Karpas-422 (cell line): ENCODE measurements at regions not wholly inside any gene's neighbourhood (a gene's known extent, or its start where the extent isn't known, plus 50 kb on each side); places are given as distances from the start of the nearest gene placed in this dataset.
"Not testable (repeated sequence)": the region's sequence is repeated elsewhere in the genome, so short reads cannot be mapped to it uniquely, and the experiment has no call there.

ENCODE experiments used
- DNase-seq: peaks from one replicate; pipeline ENCODE4 v3.0.0-alpha.2; 2015
- H2AFZ ChIP-seq: fragments of 200-600 bp; sonication (generic); 2 replicates; pipeline ENCODE4 v1.6.1; 2014; ENCODE audit warnings: antibody characterized with exemption, low read length, mixed read lengths
- H3K27ac ChIP-seq: fragments of 200-600 bp; sonication (generic); 2 replicates; pipeline ENCODE4 v1.5.1; 2014; ENCODE audit warnings: mild to moderate bottlenecking, low read length, moderate library complexity
- H3K27me3 ChIP-seq: fragments of 200-600 bp; sonication (generic); 2 replicates; pipeline ENCODE4 v1.6.1; 2014; ENCODE audit warnings: low read length, mixed read lengths
- H3K36me3 ChIP-seq: fragments of 200-600 bp; sonication (generic); 2 replicates; pipeline ENCODE4 v1.6.1; 2014; ENCODE audit warnings: low read length, mixed read lengths; ENCODE audit not compliant: insufficient read depth
- H3K4me1 ChIP-seq: fragments of 200-600 bp; sonication (generic); 2 replicates; pipeline ENCODE4 v1.6.1; 2014; ENCODE audit warnings: mild to moderate bottlenecking, low read length, mixed read lengths
- H3K4me2 ChIP-seq: fragments of 200-600 bp; sonication (generic); 2 replicates; pipeline ENCODE4 v1.6.1; 2014; ENCODE audit warnings: low read length, low read depth, mild to moderate bottlenecking; ENCODE audit not compliant: poor library complexity, severe bottlenecking
- H3K4me3 ChIP-seq: fragments of 200-600 bp; sonication (generic); 2 replicates; pipeline ENCODE4 v1.5.1; 2014; ENCODE audit warnings: mild to moderate bottlenecking, antibody characterized with exemption, low read length, mixed read lengths
- H3K79me2 ChIP-seq: fragments of 200-600 bp; sonication (generic); 2 replicates; pipeline ENCODE4 v1.6.1; 2014; ENCODE audit warnings: mild to moderate bottlenecking, low read length, mixed read lengths
- H3K9ac ChIP-seq: fragments of 200-600 bp; sonication (generic); 2 replicates; pipeline ENCODE4 v1.6.0; 2014; ENCODE audit warnings: low read length
- H3K9me2 ChIP-seq: fragments of 200-600 bp; sonication (generic), shearing (Covaris generic); replicated peaks from 2 replicates; pipeline ENCODE4 v1.6.0; 2014; ENCODE audit warnings: mild to moderate bottlenecking, low read length, moderate library complexity; ENCODE audit not compliant: insufficient read depth
- H3K9me3 ChIP-seq: fragments of 300-700, 200-600 bp; sonication (generic); 2 replicates; pipeline ENCODE4 v1.6.1; 2014; ENCODE audit warnings: low read length, mixed read lengths
- H4K20me1 ChIP-seq: fragments of 200-600 bp; sonication (generic); 2 replicates; pipeline ENCODE4 v1.6.1; 2014; ENCODE audit warnings: mild to moderate bottlenecking, antibody characterized with exemption, low read length, low read depth; ENCODE audit not compliant: insufficient read depth

DNA sequence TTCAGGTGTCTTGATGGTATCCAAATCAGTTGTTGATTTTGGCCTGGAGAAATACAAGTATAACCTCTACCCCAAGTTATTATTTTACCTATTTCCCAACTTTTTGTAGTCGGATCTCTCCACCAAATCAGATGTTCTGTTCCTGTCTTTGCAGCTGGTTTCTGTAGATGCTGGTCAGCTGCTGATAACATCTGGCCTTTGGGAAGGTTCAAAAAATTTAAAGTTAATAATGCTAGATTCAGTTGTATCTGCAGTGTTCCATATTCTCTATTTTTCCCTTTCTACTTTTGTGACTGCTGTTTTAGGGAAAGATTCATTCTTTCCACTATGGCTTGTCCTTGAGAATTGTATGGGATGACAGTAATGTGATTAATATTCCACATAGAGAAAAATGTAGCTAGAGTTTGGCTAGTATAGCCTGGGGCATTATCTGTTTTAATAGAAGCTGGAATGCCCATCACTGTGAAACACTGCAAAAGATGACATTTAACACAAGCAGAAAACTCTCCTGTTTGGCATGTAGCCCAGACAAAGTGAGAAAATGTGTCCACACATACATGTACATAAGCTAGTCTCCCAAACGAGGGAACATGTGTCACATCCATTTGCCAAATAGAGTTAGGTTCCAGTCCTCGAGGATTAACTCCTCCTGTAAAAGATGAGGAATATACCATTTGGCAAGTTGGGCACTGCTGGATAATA is 99.2 kb downstream of the ZNF100 start:
- not testable (repeated sequence) for H3K4me3 ChIP-seq, H3K27me3 ChIP-seq, H2AFZ ChIP-seq, H3K36me3 ChIP-seq, H3K4me1 ChIP-seq, H3K9me2 ChIP-seq, H3K27ac ChIP-seq, H4K20me1 ChIP-seq, H3K9ac ChIP-seq, DNase-seq, H3K4me2 ChIP-seq, H3K9me3 ChIP-seq, H3K79me2 ChIP-seq

DNA sequence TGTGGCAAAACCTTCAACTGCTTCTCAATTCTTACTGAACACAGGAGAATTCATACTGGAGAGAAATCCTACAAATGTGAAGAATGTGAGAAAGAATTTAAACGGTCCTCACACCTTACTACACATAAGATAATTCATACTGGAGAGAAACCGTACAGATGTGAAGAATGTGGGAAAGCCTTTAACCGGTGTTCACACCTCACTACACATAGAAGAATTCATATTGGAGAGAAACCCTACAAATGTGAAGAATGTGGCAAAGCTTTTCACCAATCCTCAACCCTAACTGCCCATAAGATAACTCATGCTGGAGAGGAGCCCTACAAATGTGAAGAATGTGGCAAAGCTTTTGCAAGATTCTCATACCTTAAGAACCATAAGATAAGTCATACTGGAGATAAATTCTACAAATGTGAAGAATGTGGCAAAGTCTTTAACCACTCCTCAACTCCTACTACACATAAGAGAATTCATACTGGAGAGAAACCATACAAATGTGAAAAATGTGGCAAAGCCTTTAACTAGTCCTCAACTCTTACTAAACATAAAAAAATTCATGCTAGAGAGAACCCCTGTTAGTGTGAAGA is 111.7 kb downstream of the ZNF100 start:
- Histone ChIP-seq H3K79me2 (no peaks in the 10 kb centered on the region), H3K4me3 (no peak overlapping the region)

DNA sequence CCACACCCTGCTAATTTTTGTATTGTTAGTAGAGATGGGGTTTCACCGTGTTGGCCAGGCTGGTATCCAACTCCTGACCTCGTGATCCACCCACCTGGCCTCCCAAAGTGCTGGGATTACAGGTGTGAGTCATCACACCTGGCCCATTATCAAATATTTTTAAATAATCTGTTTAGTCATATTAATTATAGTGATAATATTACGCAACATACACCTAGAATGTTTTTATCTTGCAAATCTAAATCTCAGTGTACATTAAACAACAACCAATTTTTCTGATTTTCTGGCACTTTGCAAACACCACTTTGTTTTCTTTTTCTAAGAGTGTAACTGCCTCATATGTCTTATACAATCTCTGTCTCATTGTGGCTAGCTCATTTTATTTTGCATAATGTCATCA is 115.9 kb downstream of the ZNF100 start:
- not testable (repeated sequence) for H3K9ac ChIP-seq, H3K9me2 ChIP-seq, H3K9me3 ChIP-seq, H3K4me1 ChIP-seq, H3K4me3 ChIP-seq, H3K27ac ChIP-seq, H2AFZ ChIP-seq, H3K36me3 ChIP-seq, H3K4me2 ChIP-seq, H4K20me1 ChIP-seq, H3K27me3 ChIP-seq, H3K79me2 ChIP-seq, DNase-seq

More for the DNA sequence above, 111.7 kb downstream of the ZNF100 start:
- Histone ChIP-seq H3K4me1 (no peaks in the 10 kb centered on the region), H3K27me3 (no peaks in the 10 kb centered on the region), H4K20me1 (no peaks in the 10 kb centered on the region), H3K36me3 (no peaks in the 10 kb centered on the region), H3K4me2 (no peak overlapping the region), H3K27ac (no peak overlapping the region), H2AFZ (no peak overlapping the region), H3K9ac (no peak overlapping the region), H3K9me2 (no peaks in the 10 kb centered on the region), H3K9me3 (peaks cover 10% of the 10 kb centered on the region; the same call in 1 of the 2 replicates)
- DNase-seq, result no peak

DNA sequence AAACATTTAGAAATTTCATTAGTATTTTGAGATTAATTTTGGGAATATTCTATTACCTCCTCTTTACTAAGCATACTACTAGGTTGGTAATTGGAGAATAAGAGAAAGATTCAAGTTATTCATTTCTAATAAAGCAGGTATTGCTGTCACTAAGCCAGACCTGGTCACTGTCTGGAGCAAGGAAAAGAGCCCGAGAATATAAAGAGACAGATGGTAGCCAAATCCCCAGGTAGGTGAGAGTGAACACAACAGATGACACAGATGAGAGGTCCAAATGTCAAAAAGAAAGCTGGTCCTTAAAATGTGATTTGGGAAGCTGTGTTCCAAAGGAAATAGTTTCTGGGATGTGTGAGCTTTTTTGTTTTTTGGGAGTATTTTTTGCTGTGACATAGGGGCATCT is 128.6 kb downstream of the ZNF100 start:
- H3K9me3 ChIP-seq, result no peaks in the 10 kb centered on the region
- no peak overlapping the region for H3K4me2 ChIP-seq
- no peaks in the 10 kb centered on the region for H3K4me1 ChIP-seq
- no peaks in the 10 kb centered on the region for H3K9me2 ChIP-seq
- no peaks in the 10 kb centered on the region for H3K36me3 ChIP-seq
- H2AFZ ChIP-seq, result no peak overlapping the region
- no peaks in the 10 kb centered on the region for H4K20me1 ChIP-seq
- no peak overlapping the region for H3K4me3 ChIP-seq
- DNase-seq, result no peak
- H3K27ac ChIP-seq, result no peak overlapping the region
- H3K9ac ChIP-seq, result no peak overlapping the region
- no peaks in the 10 kb centered on the region for H3K27me3 ChIP-seq
- H3K79me2 ChIP-seq, result no peaks in the 10 kb centered on the region

DNA sequence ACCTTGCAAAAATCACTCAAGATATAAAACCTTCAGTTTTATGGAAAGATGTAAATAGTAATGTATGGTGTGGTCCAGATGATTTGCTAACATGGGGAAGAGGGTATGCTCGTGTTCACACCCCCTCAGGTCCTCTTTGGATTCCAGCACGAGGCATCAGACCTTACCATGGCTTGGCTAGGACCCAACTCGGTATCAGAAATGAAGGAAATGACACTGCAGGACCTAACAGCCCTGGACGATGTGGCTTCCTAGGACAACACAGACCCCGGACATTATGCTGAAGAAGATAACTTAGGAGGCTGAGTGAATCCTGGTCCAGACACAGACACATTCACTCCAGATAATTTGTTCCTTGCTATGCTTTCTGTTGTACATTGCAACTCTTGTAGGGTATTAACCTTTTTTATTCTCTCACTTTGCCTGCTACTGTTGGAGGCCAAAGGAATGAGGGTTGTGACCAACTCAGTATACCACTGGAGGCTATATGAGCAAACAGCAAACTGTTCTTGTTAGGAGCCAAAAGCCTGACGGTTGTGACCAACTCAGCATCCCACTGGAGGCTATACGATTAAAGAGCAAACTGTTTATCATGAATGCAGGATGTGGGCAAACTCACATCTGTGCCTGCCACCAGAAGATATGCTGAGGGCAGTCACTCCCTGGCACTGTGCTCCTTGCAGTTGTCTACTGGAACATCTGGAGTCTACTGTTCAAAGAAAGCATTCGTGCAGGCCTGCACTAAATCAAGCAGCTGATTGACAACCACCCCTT is 121.7 kb downstream of the ZNF429 start:
- no peak overlapping the region for H3K9ac ChIP-seq
- H3K4me3 ChIP-seq, result no peak overlapping the region
- H3K27ac ChIP-seq, result no peak overlapping the region
- no peak overlapping the region for H2AFZ ChIP-seq
- no peak overlapping the region for H3K4me2 ChIP-seq
- H3K9me3 ChIP-seq, result no peaks in the 10 kb centered on the region
- no peaks in the 10 kb centered on the region for H3K79me2 ChIP-seq
- no peaks in the 10 kb centered on the region for H3K36me3 ChIP-seq
- H3K27me3 ChIP-seq, result no peaks in the 10 kb centered on the region
- no peaks in the 10 kb centered on the region for H3K9me2 ChIP-seq
- no peak for DNase-seq
- no peaks in the 10 kb centered on the region for H4K20me1 ChIP-seq
- no peaks in the 10 kb centered on the region for H3K4me1 ChIP-seq

DNA sequence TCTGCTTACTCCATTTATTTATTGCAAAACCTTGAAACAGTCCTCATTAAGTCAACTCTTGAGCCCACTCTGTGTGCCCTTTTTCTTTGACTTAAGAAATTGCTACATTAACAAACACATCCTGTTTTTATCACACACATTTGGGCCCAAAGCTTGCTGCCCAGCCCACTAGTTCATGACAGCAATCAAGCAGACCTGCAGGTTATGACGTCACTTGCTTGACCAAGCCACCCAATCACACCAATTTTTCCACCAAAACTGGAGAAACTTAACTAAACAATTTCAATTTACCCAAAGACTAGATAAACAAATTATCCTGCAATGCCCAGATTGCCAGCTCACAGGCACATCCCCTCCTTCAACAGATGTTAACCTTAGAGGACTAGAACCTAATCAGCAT is 120.7 kb downstream of the ZNF429 start:
- Histone ChIP-seq H3K79me2 (no peaks in the 10 kb centered on the region), H3K4me2 (no peak overlapping the region), H3K36me3 (no peaks in the 10 kb centered on the region), H3K27ac (no peak overlapping the region), H3K9me3 (no peaks in the 10 kb centered on the region), H3K9me2 (no peaks in the 10 kb centered on the region), H2AFZ (no peak overlapping the region), H4K20me1 (no peaks in the 10 kb centered on the region), H3K27me3 (no peaks in the 10 kb centered on the region), H3K9ac (no peak overlapping the region), H3K4me1 (no peaks in the 10 kb centered on the region), H3K4me3 (no peak overlapping the region)
- DNase-seq, result no peak

DNA sequence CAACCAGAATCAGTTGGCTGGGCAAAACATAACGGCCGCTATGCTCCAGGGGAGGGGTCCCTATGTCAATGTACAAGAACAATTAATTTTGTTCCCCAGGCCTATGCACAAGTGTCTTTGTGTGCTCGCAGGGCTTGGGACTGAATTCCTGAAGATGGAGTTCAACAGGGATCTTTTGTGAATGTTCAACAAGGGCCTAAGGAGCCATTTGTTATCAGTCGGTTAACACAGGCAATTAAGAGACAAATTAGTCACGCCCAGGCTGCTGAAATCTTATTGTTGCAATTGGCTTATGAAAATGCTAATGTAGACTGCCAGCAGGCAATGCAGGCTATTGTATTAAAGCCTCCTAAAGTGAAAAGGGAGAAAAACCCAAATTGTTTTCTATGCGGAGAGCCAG is 117.5 kb downstream of the ZNF429 start:
- H4K20me1 ChIP-seq, result no peaks in the 10 kb centered on the region
- no peak overlapping the region for H3K9ac ChIP-seq
- H3K27me3 ChIP-seq, result no peaks in the 10 kb centered on the region
- no peak overlapping the region for H3K4me2 ChIP-seq
- no peaks in the 10 kb centered on the region for H3K4me1 ChIP-seq
- no peaks in the 10 kb centered on the region for H3K9me2 ChIP-seq
- H3K36me3 ChIP-seq, result no peaks in the 10 kb centered on the region
- no peak overlapping the region for H3K4me3 ChIP-seq
- no peaks in the 10 kb centered on the region for H3K79me2 ChIP-seq
- no peaks in the 10 kb centered on the region for H3K9me3 ChIP-seq
- H2AFZ ChIP-seq, result no peak overlapping the region
- H3K27ac ChIP-seq, result no peak overlapping the region
- DNase-seq, result no peak

DNA sequence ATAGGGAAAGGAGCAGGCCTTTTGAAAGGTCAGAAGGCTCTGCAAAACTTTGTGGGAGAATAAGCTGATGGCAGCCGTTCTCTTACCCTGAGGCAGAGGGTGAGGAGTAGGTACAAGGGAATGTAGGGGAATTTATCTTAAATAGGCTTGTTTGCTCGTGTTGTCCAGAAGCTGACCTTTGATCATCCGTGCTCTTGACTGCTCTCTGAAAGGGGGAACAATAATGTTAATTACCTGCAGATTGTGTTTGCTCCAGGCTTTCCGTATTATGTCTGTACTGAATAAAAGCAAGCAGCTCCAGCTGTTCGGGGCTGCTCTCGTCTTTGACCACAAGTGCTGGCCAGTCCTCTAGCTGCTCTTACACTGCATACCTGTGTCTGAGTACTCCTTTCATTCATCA is 116.3 kb downstream of the ZNF429 start:
- no peak for DNase-seq
- no peaks in the 10 kb centered on the region for H3K4me1 ChIP-seq
- no peak overlapping the region for H3K4me2 ChIP-seq
- H3K9ac ChIP-seq, result no peak overlapping the region
- H3K79me2 ChIP-seq, result no peaks in the 10 kb centered on the region
- no peaks in the 10 kb centered on the region for H3K27me3 ChIP-seq
- H3K27ac ChIP-seq, result no peak overlapping the region
- no peak overlapping the region for H3K4me3 ChIP-seq
- no peaks in the 10 kb centered on the region for H3K9me3 ChIP-seq
- no peaks in the 10 kb centered on the region for H4K20me1 ChIP-seq
- no peaks in the 10 kb centered on the region for H3K36me3 ChIP-seq
- H3K9me2 ChIP-seq, result no peaks in the 10 kb centered on the region
- no peak overlapping the region for H2AFZ ChIP-seq
